Stimulated activated CD8-positive, alpha-beta memory T cell treated with anti-CD3 and anti-CD28 coated beads, Interleukin-12 subunit alpha, Interleukin-12 subunit beta, amount 100 ng/mL, for 24 hours (primary cell): ENCODE measurements at regions not wholly inside any gene's neighbourhood (a gene's known extent, or its start where the extent isn't known, plus 50 kb on each side); places are given as distances from the start of the nearest gene placed in this dataset.
"Not testable (repeated sequence)": the region's sequence is repeated elsewhere in the genome, so short reads cannot be mapped to it uniquely, and the experiment has no call there.

Experiments used
- DNase-seq: peaks from one replicate; pipeline ENCODE4 v3.0.0-alpha.2; 2020; ENCODE audit errors: extremely low read depth

GRCh38 chr2:241982706-241983570 is 113.4 kb downstream of the RTP5 start:
- no peak for DNase-seq

GRCh38 chr2:241983571-241984270 is 114.2 kb downstream of the RTP5 start:
- DNase-seq = no peak

- DNase-seq = no peak
Measured at GRCh38 chr2:241984271-241984655, 114.7 kb downstream of the RTP5 start.

- no peak for DNase-seq
Measured at GRCh38 chr2:241984658-241985057, 115.1 kb downstream of the RTP5 start.

GRCh38 chr2:241985161-241985985 is 115.8 kb downstream of the RTP5 start:
- DNase-seq = not testable (repeated sequence)

- no peak for DNase-seq
Measured at GRCh38 chr2:241985986-241986329, 116.4 kb downstream of the RTP5 start.

- no peak for DNase-seq
Measured at GRCh38 chr2:241986836-241987641, 117.5 kb downstream of the RTP5 start.

GRCh38 chr2:241987726-241988125 is 118.2 kb downstream of the RTP5 start:
- no peak for DNase-seq

GRCh38 chr2:241988146-241988545 is 118.6 kb downstream of the RTP5 start:
- no peak for DNase-seq

GRCh38 chr2:241989074-241989473 is 119.5 kb downstream of the RTP5 start:
- no peak for DNase-seq

- no peak for DNase-seq
Measured at GRCh38 chr2:241990466-241990865, 120.9 kb downstream of the RTP5 start.

- no peak for DNase-seq
Measured at GRCh38 chr2:241991299-241991698, 121.8 kb downstream of the RTP5 start.

GRCh38 chr2:241992753-241993152 is 123.2 kb downstream of the RTP5 start:
- no peak for DNase-seq

GRCh38 chr2:241993386-241994005 is 124.0 kb downstream of the RTP5 start:
- no peak for DNase-seq

- DNase-seq = no peak
Measured at GRCh38 chr2:241994086-241994485, 124.6 kb downstream of the RTP5 start.

- no peak for DNase-seq
Measured at GRCh38 chr2:241994556-241995213, 125.2 kb downstream of the RTP5 start.

- DNase-seq = no peak
Measured at GRCh38 chr2:241996100-241996499, 126.6 kb downstream of the RTP5 start.

GRCh38 chr2:241997017-241997416 is 127.5 kb downstream of the RTP5 start:
- no peak for DNase-seq

GRCh38 chr2:241999184-241999583 is 129.7 kb downstream of the RTP5 start:
- DNase-seq = no peak

GRCh38 chr2:242001853-242002252 is 132.3 kb downstream of the RTP5 start:
- DNase-seq = no peak

GRCh38 chr2:242002944-242003343 is 133.4 kb downstream of the RTP5 start:
- DNase-seq = no peak
